Gastroesophageal sphincter (tissue), 4 donors: ENCODE measurements at regions not wholly inside any gene's neighbourhood (a gene's known extent, or its start where the extent isn't known, plus 50 kb on each side); places are given as distances from the start of the nearest gene placed in this dataset.

Experiments
- ATAC-seq: fragments of 150-250 bp; one replicate; pipeline ENCODE4 v1.9.1; 2016; ENCODE audit warnings: mild to moderate bottlenecking, moderate library complexity
- H3K27ac ChIP-seq, 4 donors: fragments of 200-600 bp; sonication (generic) in 3 of 4; 1 replicate in 3 of 4; 2 replicates in 1 of 4; pipeline ENCODE4 v1.5.1; 2016 to 2019
- H3K27me3 ChIP-seq: fragments of 200-600 bp; sonication (generic); one replicate; pipeline ENCODE4 v1.5.1; 2019
- H3K36me3 ChIP-seq, 2 donors: fragments of 200-600 bp; sonication (generic); one replicate each; pipeline ENCODE4 v1.5.1; 2019; ENCODE audit warnings: control low read depth in 1 of 2
- H3K4me1 ChIP-seq, 3 donors: fragments of 200-600 bp; sonication (generic); 1 replicate in 2 of 3; 2 replicates in 1 of 3; pipeline ENCODE4 v1.5.1; 2016 to 2019; ENCODE audit warnings: control low read depth in 2 of 3
- H3K4me3 ChIP-seq, 2 donors: fragments of 200-600 bp; sonication (generic); one replicate each; pipeline ENCODE4 v1.5.1; 2019; ENCODE audit warnings: mild to moderate bottlenecking in 1 of 2, moderate library complexity in 1 of 2
- H3K9me3 ChIP-seq, 3 donors: fragments of 200-600 bp; sonication (generic); one replicate each; pipeline ENCODE4 v1.5.1; 2017 to 2019; ENCODE audit warnings: control low read depth in 2 of 3
- CTCF ChIP-seq, 4 experiments: fragments of 200-600 bp in 2 of 4; fragments of 450-650 bp in 2 of 4; sonication (generic) in 1 of 4; IDR thresholded peaks; one replicate each; pipeline ENCODE4 v1.5.1; 2017 to 2019; ENCODE audit warnings: antibody characterized with exemption in 4 of 4, mild to moderate bottlenecking in 2 of 4, moderate library complexity in 2 of 4
- EP300 ChIP-seq: sonication (generic); formaldehyde crosslinking; IDR thresholded peaks from one replicate; pipeline ENCODE4 v1.6.1; 2017; ENCODE audit warnings: antibody characterized with exemption, mild to moderate bottlenecking
- POLR2A ChIP-seq, 2 donors: fragments of 450-650 bp; IDR thresholded peaks; one replicate each; pipeline ENCODE4 v1.6.1; 2017; ENCODE audit warnings: antibody characterized with exemption in 2 of 2, mild to moderate bottlenecking in 2 of 2, moderate library complexity in 1 of 2
- POLR2AphosphoS5 ChIP-seq: sonication (generic); formaldehyde crosslinking; IDR thresholded peaks from one replicate; pipeline ENCODE4 v1.6.1; 2017; ENCODE audit warnings: antibody characterized with exemption
- WGBS, 2 donors: methylation state at CpG; one replicate each; pipeline ENCODE4 v1.1.5; 2018; ENCODE audit warnings: low coverage in 1 of 2; 5-methylcytosine and 5-hydroxymethylcytosine counted together

DNA sequence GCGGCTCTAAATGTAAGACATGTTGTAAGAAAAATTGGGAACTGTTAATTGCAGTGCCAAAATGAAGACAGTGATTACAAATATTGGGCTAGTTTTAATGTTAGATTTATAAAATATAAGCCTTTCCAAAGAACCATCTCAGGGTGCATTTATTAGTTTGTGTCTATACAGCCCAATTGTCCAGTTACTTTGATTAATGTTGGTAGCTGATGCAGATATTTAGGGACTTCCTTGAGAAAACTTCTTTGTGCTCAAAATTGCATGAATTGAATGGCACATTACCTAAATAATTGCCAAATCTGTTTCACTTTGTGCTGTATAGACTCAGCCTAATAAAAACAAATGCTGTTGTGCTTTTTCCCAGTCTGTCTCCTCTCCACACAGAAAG is 83.7 kb downstream of the DAD1 start:
- TF ChIP-seq POLR2A (IDR thresholded peaks at IDR 0.05), result no peak
- no peak for TF ChIP-seq POLR2AphosphoS5
- no peak for TF ChIP-seq CTCF (IDR thresholded peaks at IDR 0.05)
- no peak for TF ChIP-seq EP300
- WGBS, 2 donors, result 67 to 86% methylated on average over 1 of the region's 1 CpG
- H3K27ac ChIP-seq, result no peak overlapping the region

GRCh38 chr14:22502551-22502950 is 86.5 kb downstream of the DAD1 start:
- no peaks in the 10 kb centered on the region for H3K36me3 ChIP-seq
- ATAC-seq, result peak; percentile 21
- peak overlapping the region in 3 of 4 donors; percentile 37 to 44 (median 38) for H3K27ac ChIP-seq
- no peaks in the 10 kb centered on the region for H3K27me3 ChIP-seq
- 65 to 90% methylated on average over 2 to 5 of the region's 6 CpGs for WGBS, 2 donors
- no peaks in the 10 kb centered on the region for H3K9me3 ChIP-seq
- TF ChIP-seq CTCF (IDR thresholded peaks at IDR 0.05) (no peak), POLR2AphosphoS5 (no peak)
- no peaks in the 10 kb centered on the region for H3K4me1 ChIP-seq
- no peak overlapping the region for H3K4me3 ChIP-seq

More for the DNA sequence above, 83.7 kb downstream of the DAD1 start:
- no peaks in the 10 kb centered on the region for H3K36me3 ChIP-seq
- H3K27me3 ChIP-seq, result no peaks in the 10 kb centered on the region
- no peak overlapping the region for H3K4me3 ChIP-seq
- H3K9me3 ChIP-seq, result no peaks in the 10 kb centered on the region
- H3K4me1 ChIP-seq, result peaks cover 0 to 3% (median 0%) of the 10 kb centered on the region in 3 donors
- ATAC-seq, result no peak

GRCh38 chr14:22502007-22502406 is 87.0 kb downstream of the DAD1 start:
- H3K27me3 ChIP-seq, result no peaks in the 10 kb centered on the region
- no peaks in the 10 kb centered on the region for H3K9me3 ChIP-seq
- H3K4me1 ChIP-seq, result no peaks in the 10 kb centered on the region
- 51 to 72% methylated on average over 5 to 10 of the region's 10 CpGs for WGBS, 2 donors
- H3K36me3 ChIP-seq, result no peaks in the 10 kb centered on the region
- no peak overlapping the region for H3K4me3 ChIP-seq
- H3K27ac ChIP-seq, result peak overlapping the region in 3 of 4 donors; percentile 37 to 44 (median 38)
- peak; percentile 60 for ATAC-seq
- TF ChIP-seq EP300 (no peak), POLR2AphosphoS5 (no peak), POLR2A (IDR thresholded peaks at IDR 0.05) (no peak), CTCF (IDR thresholded peaks at IDR 0.05) (no peak)

DNA sequence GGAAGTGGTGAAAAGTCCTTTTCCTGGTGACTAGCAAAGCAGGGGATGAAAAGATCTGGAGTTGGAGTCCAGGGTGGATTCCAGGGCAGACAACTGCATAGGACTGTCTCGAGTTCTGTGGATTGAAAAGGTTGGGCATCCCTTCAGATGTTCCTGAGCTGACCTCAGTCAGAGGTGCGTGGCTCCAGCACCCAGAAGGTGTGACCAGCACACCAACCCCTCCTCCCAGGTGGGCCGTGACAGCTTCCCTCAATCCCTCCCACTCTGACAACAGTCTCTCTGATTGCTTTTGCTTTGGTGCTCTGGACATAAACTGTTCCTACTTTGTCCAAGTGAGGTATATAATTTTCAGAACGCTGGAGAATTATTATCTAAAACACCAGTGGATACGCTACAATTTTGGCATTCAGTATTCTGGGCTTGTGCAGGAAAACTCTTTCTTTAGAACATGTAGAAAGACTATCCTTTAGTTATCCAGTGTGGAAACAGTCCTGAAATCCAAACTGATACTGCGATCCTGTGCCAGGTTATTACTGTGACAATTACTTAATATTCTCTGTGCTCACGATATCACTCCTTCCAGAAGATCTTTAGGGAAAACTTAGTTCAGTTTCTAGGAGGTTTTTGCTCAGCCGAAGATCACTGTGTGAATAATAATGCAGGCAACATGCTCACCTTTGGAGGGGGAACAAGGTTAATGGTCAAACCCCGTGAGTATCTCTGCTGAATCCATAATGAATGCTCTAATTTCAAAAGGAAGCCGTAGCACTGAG is 87.9 kb downstream of the DAD1 start:
- H3K9me3 ChIP-seq, result no peaks in the 10 kb centered on the region
- no peak for ATAC-seq
- 61 to 93% methylated on average over 7 to 9 of the region's 10 CpGs for WGBS, 2 donors
- TF ChIP-seq POLR2A (IDR thresholded peaks at IDR 0.05) (no peak), POLR2AphosphoS5 (no peak), EP300 (no peak), CTCF (IDR thresholded peaks at IDR 0.05) (no peak)
- no peaks in the 10 kb centered on the region for H3K27me3 ChIP-seq
- H3K4me1 ChIP-seq, result no peaks in the 10 kb centered on the region
- H3K36me3 ChIP-seq, result no peaks in the 10 kb centered on the region
- no peak overlapping the region for H3K27ac ChIP-seq
- no peak overlapping the region for H3K4me3 ChIP-seq

DNA sequence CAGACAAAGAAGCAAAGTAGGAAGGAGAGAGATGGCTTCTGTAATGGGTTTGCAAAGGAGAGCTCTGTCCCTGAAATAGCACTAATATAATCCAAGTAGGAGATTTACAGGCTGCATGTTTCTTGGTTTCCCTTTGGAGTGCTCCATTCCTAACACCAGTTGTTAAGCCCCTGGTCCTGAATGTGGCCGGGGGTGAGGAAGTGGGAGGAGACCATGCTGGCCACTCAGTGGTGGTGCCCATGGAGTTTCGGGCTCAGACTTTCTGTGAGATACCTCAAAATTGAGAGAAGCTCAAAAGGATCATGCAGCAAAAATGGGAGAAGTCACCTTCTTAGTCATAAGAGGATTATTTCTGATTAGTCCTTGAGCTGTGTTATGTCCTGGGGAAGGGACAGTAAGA is 88.5 kb downstream of the DAD1 start:
- Histone ChIP-seq H3K36me3 (no peaks in the 10 kb centered on the region), H3K4me1 (no peaks in the 10 kb centered on the region), H3K27me3 (no peaks in the 10 kb centered on the region), H3K9me3 (no peaks in the 10 kb centered on the region), H3K27ac (no peak overlapping the region), H3K4me3 (no peak overlapping the region)
- ATAC-seq, result no peak
- WGBS, 2 donors, result 83 to 94% methylated on average over 1 to 2 of the region's 2 CpGs
- TF ChIP-seq POLR2AphosphoS5 (no peak), POLR2A (IDR thresholded peaks at IDR 0.05) (no peak), EP300 (no peak), CTCF (IDR thresholded peaks at IDR 0.05) (no peak)
